ENCODE measurements at regions not wholly inside any gene's neighbourhood (a gene's known extent, or its start where the extent isn't known, plus 50 kb on each side); places are given as distances from the start of the nearest gene placed in this dataset.

- DNase-seq = no peak
- Histone ChIP-seq H3K9me3 (ENCODE audit: insufficient read depth, low read depth) (no peaks in the 10 kb centered on the region), H3K79me2 (ENCODE audit: low read depth) (no peaks in the 10 kb centered on the region), H3K27ac (no peak overlapping the region), H3K36me3 (ENCODE audit: low read depth) (no peaks in the 10 kb centered on the region), H4K20me1 (ENCODE audit: insufficient read depth) (no peaks in the 10 kb centered on the region), H3K4me2 (no peak overlapping the region), H3K4me1 (replicated peaks; ENCODE audit: insufficient read depth) (no peaks in the 10 kb centered on the region), H2AFZ (no peak overlapping the region), H3K4me3 (no peak overlapping the region), H3K27me3 (ENCODE audit: insufficient read depth, low read depth) (no peaks in the 10 kb centered on the region), H3F3A (ENCODE audit: insufficient read depth, low read depth) (no peaks in the 10 kb centered on the region), H3K9me2 (ENCODE audit: insufficient read depth) (no peaks in the 10 kb centered on the region)
- no TSS peak for BruUV-seq (replicated peaks)
- TF ChIP-seq CTCF (conservative IDR thresholded peaks at IDR 0.05) = no peak
- no peak for TF ChIP-seq EZH2 (IDR thresholded peaks at IDR 0.05; ENCODE audit: low read depth)
- intact Hi-C loops (cut with micrococcal nuclease; ENCODE audit: unreplicated experiment) = no loop called here
- ChIA-PET CTCF (no interaction called here), POLR2A (ENCODE audit: unreplicated experiment) (no interaction called here)
Observed at GRCh38 chrX:112279940-112280339, 197.4 kb upstream of the TRPC5 start.

DNA sequence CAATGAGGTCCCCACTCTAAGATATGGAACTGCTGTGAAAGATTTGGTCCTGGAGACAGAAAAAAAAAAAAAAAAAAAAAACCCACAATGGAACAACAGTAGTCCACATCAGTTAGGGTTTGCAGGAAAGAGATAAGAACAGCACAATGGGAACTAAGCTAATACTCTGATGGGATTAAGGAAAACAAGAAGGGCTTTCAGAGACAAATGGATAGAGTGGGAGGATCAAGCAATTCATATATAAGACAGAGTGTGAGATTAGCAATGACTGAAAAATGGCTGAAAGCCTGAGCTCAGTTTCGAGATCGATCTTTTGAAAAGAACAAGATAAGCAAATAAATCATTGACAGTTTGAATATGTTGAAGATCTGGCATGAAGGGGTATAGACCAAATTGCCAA, 188.4 kb upstream of the TRPC5 start:
- Histone ChIP-seq H2AFZ (no peak overlapping the region), H3K9me3 (ENCODE audit: insufficient read depth, low read depth) (no peaks in the 10 kb centered on the region), H3K4me1 (replicated peaks; ENCODE audit: insufficient read depth) (no peaks in the 10 kb centered on the region), H4K20me1 (ENCODE audit: insufficient read depth) (no peaks in the 10 kb centered on the region), H3K27ac (no peak overlapping the region), H3K9me2 (ENCODE audit: insufficient read depth) (no peaks in the 10 kb centered on the region), H3K27me3 (ENCODE audit: insufficient read depth, low read depth) (no peaks in the 10 kb centered on the region), H3K4me2 (no peak overlapping the region), H3K36me3 (ENCODE audit: low read depth) (no peaks in the 10 kb centered on the region), H3K79me2 (ENCODE audit: low read depth) (no peaks in the 10 kb centered on the region), H3K4me3 (no peak overlapping the region), H3F3A (ENCODE audit: insufficient read depth, low read depth) (no peaks in the 10 kb centered on the region)
- POLR2A ChIA-PET (ENCODE audit: unreplicated experiment) = no interaction called here
- no peak for DNase-seq
- intact Hi-C loops (cut with micrococcal nuclease; ENCODE audit: unreplicated experiment) = no loop called here
- BruUV-seq (replicated peaks) = no TSS peak
- no peak for TF ChIP-seq EZH2 (IDR thresholded peaks at IDR 0.05; ENCODE audit: low read depth)
- TF ChIP-seq CTCF (conservative IDR thresholded peaks at IDR 0.05) = no peak
- CTCF ChIA-PET = no interaction called here

- Histone ChIP-seq H3K9me3 (ENCODE audit: insufficient read depth, low read depth) (no peaks in the 10 kb centered on the region), H3K9me2 (ENCODE audit: insufficient read depth) (no peaks in the 10 kb centered on the region), H3K4me1 (replicated peaks; ENCODE audit: insufficient read depth) (no peaks in the 10 kb centered on the region), H3K36me3 (ENCODE audit: low read depth) (no peaks in the 10 kb centered on the region), H4K20me1 (ENCODE audit: insufficient read depth) (no peaks in the 10 kb centered on the region), H3K27me3 (ENCODE audit: insufficient read depth, low read depth) (no peaks in the 10 kb centered on the region), H3K4me2 (no peak overlapping the region), H2AFZ (no peak overlapping the region), H3K79me2 (ENCODE audit: low read depth) (no peaks in the 10 kb centered on the region), H3K27ac (no peak overlapping the region), H3K4me3 (no peak overlapping the region), H3F3A (ENCODE audit: insufficient read depth, low read depth) (no peaks in the 10 kb centered on the region)
- no peak for DNase-seq
- TF ChIP-seq CTCF (conservative IDR thresholded peaks at IDR 0.05) = no peak
- TF ChIP-seq EZH2 (IDR thresholded peaks at IDR 0.05; ENCODE audit: low read depth) = no peak
- intact Hi-C loops (cut with micrococcal nuclease; ENCODE audit: unreplicated experiment) = no loop called here
- ChIA-PET CTCF (no interaction called here), POLR2A (ENCODE audit: unreplicated experiment) (no interaction called here)
- BruUV-seq (replicated peaks) = no TSS peak
Observed at GRCh38 chrX:112266136-112266535, 183.6 kb upstream of the TRPC5 start.
